CD4-positive, alpha-beta T cell (primary cell): ENCODE measurements at regions not wholly inside any gene's neighbourhood (a gene's known extent, or its start where the extent isn't known, plus 50 kb on each side); places are given as distances from the start of the nearest gene placed in this dataset.

Experiments
- ATAC-seq: fragments of 200-7000 bp; cut with Tn5 transposase; one replicate; pipeline ENCODE4 v1.10.0; 2022; ENCODE audit warnings: mild to moderate bottlenecking; ENCODE audit not compliant: poor library complexity
- CTCF ChIA-PET: fragments of 350-600 bp; sonication (Branson Sonifier 250); formaldehyde crosslinking; loops from one replicate; lab custom pipeline; 2021; ENCODE audit warnings: antibody characterized with exemption, inconsistent platforms; lab: Charles Lee
- POLR2A ChIA-PET: fragments of 350-600 bp; sonication (Branson Sonifier 250); formaldehyde crosslinking; loops from one replicate; lab custom pipeline; 2021; ENCODE audit warnings: antibody characterized with exemption, inconsistent platforms; lab: Charles Lee
- DNase-seq, 14 experiments: peaks; one replicate each; pipeline ENCODE4 v3.0.0-alpha.2; 2013 to 2020; ENCODE audit warnings: mixed read lengths in 2 of 14
- H3K27ac ChIP-seq, 2 donors: one replicate each; pipeline versions ENCODE4 v1.5.1 to v1.7.0; 2013; ENCODE audit warnings: low read length in 2 of 2, low read depth in 1 of 2, mild to moderate bottlenecking in 1 of 2
- H3K27me3 ChIP-seq, 2 experiments: 1 replicate in 1 of 2; 2 replicates in 1 of 2; pipeline versions ENCODE4 v1.6.1 to v1.7.0; 2013; ENCODE audit warnings: low read length in 2 of 2, control low read depth in 1 of 2, mild to moderate bottlenecking in 1 of 2, moderate library complexity in 1 of 2; ENCODE audit not compliant: insufficient read depth in 2 of 2, control insufficient read depth in 1 of 2
- H3K36me3 ChIP-seq: one replicate; pipeline ENCODE4 v1.6.1; 2013; ENCODE audit warnings: low read length, control low read depth; ENCODE audit not compliant: insufficient read depth
- H3K4me1 ChIP-seq: one replicate; pipeline ENCODE4 v1.6.1; 2013; ENCODE audit warnings: low read length, control low read depth; ENCODE audit not compliant: insufficient read depth
- H3K4me3 ChIP-seq: one replicate; pipeline ENCODE4 v1.5.1; 2013; ENCODE audit warnings: mild to moderate bottlenecking, low read length, moderate library complexity
- H3K9me3 ChIP-seq, 2 experiments: 1 replicate in 1 of 2; 2 replicates in 1 of 2; pipeline versions ENCODE4 v1.6.1 to v1.7.0; 2013; ENCODE audit warnings: low read length in 2 of 2, mild to moderate bottlenecking in 2 of 2, control low read depth in 1 of 2, moderate library complexity in 1 of 2; ENCODE audit not compliant: control insufficient read depth in 1 of 2, insufficient read depth in 1 of 2
- H3K27ac Mint-ChIP-seq: one replicate; pipeline ENCODE4 v1.8.0; 2020; ENCODE audit warnings: mixed read lengths
- H3K27me3 Mint-ChIP-seq: one replicate; pipeline ENCODE4 v1.8.0; 2021; ENCODE audit warnings: mixed read lengths
- H3K36me3 Mint-ChIP-seq: one replicate; pipeline ENCODE4 v1.8.0; 2021; ENCODE audit warnings: low read depth, mixed read lengths
- H3K4me1 Mint-ChIP-seq: one replicate; pipeline ENCODE4 v1.8.0; 2021; ENCODE audit warnings: low read depth, mixed read lengths
- H3K4me3 Mint-ChIP-seq: one replicate; pipeline ENCODE4 v1.8.0; 2020; ENCODE audit warnings: mild to moderate bottlenecking, mixed read lengths
- H3K9me3 Mint-ChIP-seq: one replicate; pipeline ENCODE4 v1.8.0; 2020; ENCODE audit warnings: mixed read lengths
- CTCF ChIP-seq: fragments of 200-600 bp; IDR thresholded peaks from one replicate; pipeline ENCODE4 v1.8.0; 2022; ENCODE audit warnings: antibody characterized with exemption, mild to moderate bottlenecking
- intact Hi-C, 2 experiments: fragments of 100-400 bp; cut with DNase I in 1 of 2; cut with micrococcal nuclease in 1 of 2; formaldehyde crosslinking; loops; one replicate each; pipeline versions ENCODE4 v1.15.1 to v1.9.0; 2023 to 2025; cut with DNase I, micrococcal nuclease

GRCh38 chr4:74610491-74610890 lies 165.6 kb downstream of the AREG start:
- intact Hi-C loops: no loop called here
- POLR2A ChIA-PET: no interaction called here
- ATAC-seq (no peak), DNase-seq (no peak)
- no peaks in the 10 kb centered on the region for H3K27me3 ChIP-seq
- Mint-ChIP-seq H3K27ac (no peak overlapping the region), H3K9me3 (no peaks in the 10 kb centered on the region), H3K27me3 (no peaks in the 10 kb centered on the region), H3K4me3 (no peak overlapping the region), H3K4me1 (no peaks in the 10 kb centered on the region), H3K36me3 (no peaks in the 10 kb centered on the region)
- H3K4me1 ChIP-seq: no peaks in the 10 kb centered on the region
- H3K36me3 ChIP-seq: no peaks in the 10 kb centered on the region
- H3K27ac ChIP-seq: no peak overlapping the region
- CTCF ChIA-PET: no interaction called here
- no peak overlapping the region for H3K4me3 ChIP-seq
- no peaks in the 10 kb centered on the region for H3K9me3 ChIP-seq
- no peak for TF ChIP-seq CTCF

- Mint-ChIP-seq H3K36me3 (no peaks in the 10 kb centered on the region), H3K9me3 (no peaks in the 10 kb centered on the region), H3K27ac (no peak overlapping the region), H3K4me1 (no peaks in the 10 kb centered on the region), H3K4me3 (no peak overlapping the region), H3K27me3 (no peaks in the 10 kb centered on the region)
- Histone ChIP-seq H3K27ac (no peak overlapping the region), H3K27me3 (no peaks in the 10 kb centered on the region), H3K4me3 (no peak overlapping the region), H3K4me1 (no peaks in the 10 kb centered on the region), H3K9me3 (no peaks in the 10 kb centered on the region), H3K36me3 (no peaks in the 10 kb centered on the region)
- DNase-seq: no peak
- ATAC-seq: no peak
- TF ChIP-seq CTCF: no peak
- ChIA-PET POLR2A (no interaction called here), CTCF (no interaction called here)
- intact Hi-C loops: no loop called here
Observed at GRCh38 chr4:74612837-74613236, 167.9 kb downstream of the AREG start.

- ChIA-PET CTCF (no interaction called here), POLR2A (no interaction called here)
- no peaks in the 10 kb centered on the region for H3K36me3 ChIP-seq
- no peak overlapping the region for H3K27ac Mint-ChIP-seq
- no peaks in the 10 kb centered on the region for H3K27me3 Mint-ChIP-seq
- no peaks in the 10 kb centered on the region for H3K27me3 ChIP-seq
- no peak overlapping the region for H3K4me3 Mint-ChIP-seq
- H3K4me3 ChIP-seq: no peak overlapping the region
- H3K36me3 Mint-ChIP-seq: no peaks in the 10 kb centered on the region
- no peak for TF ChIP-seq CTCF
- ATAC-seq (no peak), DNase-seq (no peak)
- intact Hi-C loops: no loop called here
- no peaks in the 10 kb centered on the region for H3K9me3 Mint-ChIP-seq
- no peaks in the 10 kb centered on the region for H3K4me1 ChIP-seq
- H3K4me1 Mint-ChIP-seq: no peaks in the 10 kb centered on the region
- no peak overlapping the region for H3K27ac ChIP-seq
- no peaks in the 10 kb centered on the region for H3K9me3 ChIP-seq
Observed at GRCh38 chr4:74613266-74613665, 168.3 kb downstream of the AREG start.
